ENCODE measurements at regions not wholly inside any gene's neighbourhood (a gene's known extent, or its start where the extent isn't known, plus 50 kb on each side); places are given as distances from the start of the nearest gene placed in this dataset.

GRCh38 chr4:119841361-119841760 lies 212.8 kb upstream of the PDE5A start:
- intact Hi-C loops (cut with DNase I, micrococcal nuclease): no loop called here
- ATAC-seq (no peak), DNase-seq (no peak)

GRCh38 chr4:119835613-119835910 lies 207.0 kb upstream of the PDE5A start:
- DNase-seq: no peak
- no peak for ATAC-seq
- intact Hi-C loops (cut with DNase I, micrococcal nuclease): no loop called here

DNA sequence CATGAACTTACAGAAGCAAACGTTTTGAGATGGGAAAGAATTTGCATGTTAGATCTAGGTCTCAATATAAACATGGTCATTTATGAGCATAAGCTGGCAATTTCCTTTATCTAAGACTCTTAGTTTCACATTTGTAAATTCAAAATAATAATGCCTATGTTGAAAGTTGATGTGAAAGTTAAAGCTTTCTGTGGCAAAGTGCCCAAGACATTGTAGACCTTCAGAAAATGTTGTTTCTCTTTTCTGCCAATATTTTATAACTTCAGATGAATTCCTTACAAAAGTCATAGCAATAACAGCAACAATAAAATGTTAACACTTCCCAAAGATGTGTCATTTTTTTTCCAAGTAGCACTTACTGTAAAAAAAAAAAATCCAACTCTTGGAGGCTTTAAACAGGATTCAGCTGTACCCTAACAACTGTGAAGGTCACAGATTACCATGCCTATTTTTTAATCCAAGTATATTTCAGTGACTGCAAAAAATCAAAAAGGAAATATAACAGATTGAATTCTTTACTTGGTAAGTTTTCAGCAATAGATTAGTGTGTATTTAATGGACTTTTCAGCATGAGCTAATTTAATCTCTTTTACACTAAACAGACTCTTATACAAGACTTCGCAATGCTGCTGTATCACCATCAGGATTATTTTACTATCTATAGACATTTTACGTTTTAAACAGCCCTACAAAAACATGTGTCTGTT lies 206.5 kb upstream of the PDE5A start:
- no peak for ATAC-seq
- DNase-seq: no peak
- intact Hi-C loops (cut with DNase I, micrococcal nuclease): no loop called here

DNA sequence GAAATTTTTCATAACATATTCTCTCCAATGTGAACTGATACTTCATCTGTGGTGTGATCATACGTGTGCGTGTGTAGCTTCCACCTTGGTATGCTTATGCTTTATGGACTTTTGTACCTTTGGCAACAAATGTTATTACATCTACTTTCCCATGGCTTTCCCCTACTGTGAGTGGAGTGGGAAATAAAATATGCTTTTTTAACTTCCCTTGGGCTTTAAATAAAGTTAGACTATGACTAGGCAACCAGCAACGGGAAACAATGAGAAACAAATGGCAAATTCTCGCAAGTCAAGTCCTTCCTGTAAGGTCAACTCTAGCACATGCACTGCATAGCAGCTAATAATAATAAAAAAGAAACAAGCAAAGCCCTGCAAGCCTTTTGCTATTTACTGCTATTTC lies 205.0 kb upstream of the PDE5A start:
- ATAC-seq: no peak
- intact Hi-C loops (cut with DNase I, micrococcal nuclease): no loop called here
- DNase-seq: no peak

- intact Hi-C loops (cut with DNase I, micrococcal nuclease): no loop called here
- DNase-seq (no peak), ATAC-seq (no peak)
These were observed 204.2 kb upstream of the PDE5A start for GRCh38 chr4:119832776-119833175.

GRCh38 chr4:119829326-119829725 lies 200.7 kb upstream of the PDE5A start:
- intact Hi-C loops (cut with DNase I, micrococcal nuclease): no loop called here
- no peak for ATAC-seq
- DNase-seq: no peak

- intact Hi-C loops (cut with DNase I, micrococcal nuclease): no loop called here
- ATAC-seq (no peak), DNase-seq (no peak)
These were observed 197.1 kb upstream of the PDE5A start for GRCh38 chr4:119825696-119826095.

DNA sequence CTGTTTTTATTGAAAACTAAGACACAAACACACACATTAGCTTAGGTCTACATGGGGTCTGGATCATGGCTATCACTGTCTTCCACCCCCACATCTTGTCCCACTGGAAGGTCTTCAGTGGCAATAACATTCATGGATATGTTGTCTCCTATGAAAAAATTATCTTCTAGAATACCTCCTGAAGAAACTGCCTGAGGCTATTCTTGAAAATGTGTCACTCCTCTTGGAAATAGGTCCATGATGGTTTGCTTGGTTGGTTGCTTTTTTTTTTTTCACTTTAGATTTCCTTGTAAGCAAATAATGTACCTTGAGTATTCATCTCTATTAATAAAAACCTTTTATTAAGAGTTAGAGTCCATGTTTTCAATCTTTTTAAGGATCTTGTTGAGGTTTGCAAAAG lies 195.3 kb upstream of the PDE5A start:
- no peak for DNase-seq
- intact Hi-C loops (cut with DNase I, micrococcal nuclease): no loop called here
- ATAC-seq: no peak

DNA sequence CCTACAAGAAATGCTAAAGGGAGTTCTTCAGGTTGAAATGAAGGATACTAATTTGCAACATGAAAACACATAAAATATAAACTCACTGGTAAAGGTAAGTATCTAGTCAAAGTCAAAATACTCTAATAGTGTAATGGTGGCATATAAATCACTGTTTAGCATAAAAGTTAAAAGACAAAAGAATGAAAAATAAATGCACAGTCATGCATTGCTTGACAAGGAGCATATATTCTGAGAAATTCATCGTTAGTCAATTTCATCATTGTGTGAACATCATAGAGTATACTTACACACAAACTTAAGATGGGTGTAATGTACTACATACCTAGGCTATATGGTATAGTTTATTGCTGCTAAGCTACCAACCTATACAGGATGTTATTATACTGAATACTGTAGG lies 194.4 kb upstream of the PDE5A start:
- intact Hi-C loops (cut with DNase I, micrococcal nuclease): no loop called here
- ATAC-seq: no peak
- DNase-seq: no peak

- DNase-seq: no peak
- intact Hi-C loops (cut with DNase I, micrococcal nuclease): no loop called here
These were observed 187.9 kb upstream of the PDE5A start for GRCh38 chr4:119816473-119816872.

GRCh38 chr4:119810001-119810400 lies 181.4 kb upstream of the PDE5A start:
- ATAC-seq: no peak
- DNase-seq: no peak
- intact Hi-C loops (cut with DNase I, micrococcal nuclease): no loop called here

More at GRCh38 chr4:119816473-119816872, 187.9 kb upstream of the PDE5A start:
- no peak for ATAC-seq

DNA sequence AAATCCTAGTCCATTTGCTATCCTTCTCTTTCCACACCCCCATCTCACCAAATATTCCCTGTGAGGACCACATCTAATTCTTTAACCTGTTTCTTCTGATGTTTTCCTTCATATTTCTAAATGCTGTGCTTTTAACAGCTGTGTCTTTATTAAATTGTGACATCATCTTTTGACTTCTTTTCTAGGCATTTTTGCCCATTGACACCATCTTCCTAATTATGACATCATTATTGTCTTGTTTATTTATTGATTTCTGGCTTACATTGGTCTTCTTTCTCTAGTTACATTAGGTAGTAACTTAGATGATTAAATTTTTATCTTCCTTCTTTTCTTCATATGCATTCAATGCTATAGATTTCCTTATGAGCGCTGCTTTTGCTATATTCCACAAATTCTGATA lies 175.8 kb upstream of the PDE5A start:
- no peak for ATAC-seq

GRCh38 chr4:119797238-119797894 lies 168.8 kb upstream of the PDE5A start:
- no peak for DNase-seq
- ATAC-seq: no peak
- intact Hi-C loops (cut with DNase I, micrococcal nuclease): no loop called here

More for the DNA sequence above, 175.8 kb upstream of the PDE5A start:
- DNase-seq: no peak
- intact Hi-C loops (cut with DNase I, micrococcal nuclease): no loop called here

GRCh38 chr4:119795986-119796578 lies 167.5 kb upstream of the PDE5A start:
- ATAC-seq (peak; percentile 50), DNase-seq (no peak)
- intact Hi-C loops (cut with DNase I, micrococcal nuclease): no loop called here

DNA sequence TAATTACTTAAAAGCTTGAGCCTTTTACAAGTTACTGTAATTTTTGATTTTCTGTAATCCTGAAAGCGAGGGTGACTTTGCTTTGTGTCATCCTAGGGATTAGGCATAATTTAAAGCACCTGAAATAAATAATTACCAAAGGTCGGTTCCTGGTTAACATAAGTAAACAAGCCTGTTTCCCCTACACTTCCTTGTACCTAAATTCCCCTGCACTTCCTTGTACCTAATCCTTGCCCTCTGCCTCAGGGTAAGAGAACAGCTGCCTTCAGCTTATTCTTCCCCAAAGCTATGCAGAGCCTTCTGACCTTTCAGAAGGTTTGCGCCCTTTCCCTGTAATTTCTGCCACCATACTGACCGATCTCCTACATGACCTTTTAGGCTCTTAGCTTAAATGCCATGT lies 166.1 kb upstream of the PDE5A start:
- intact Hi-C loops (cut with DNase I, micrococcal nuclease): no loop called here
- DNase-seq (no peak), ATAC-seq (peak; percentile 95)

DNA sequence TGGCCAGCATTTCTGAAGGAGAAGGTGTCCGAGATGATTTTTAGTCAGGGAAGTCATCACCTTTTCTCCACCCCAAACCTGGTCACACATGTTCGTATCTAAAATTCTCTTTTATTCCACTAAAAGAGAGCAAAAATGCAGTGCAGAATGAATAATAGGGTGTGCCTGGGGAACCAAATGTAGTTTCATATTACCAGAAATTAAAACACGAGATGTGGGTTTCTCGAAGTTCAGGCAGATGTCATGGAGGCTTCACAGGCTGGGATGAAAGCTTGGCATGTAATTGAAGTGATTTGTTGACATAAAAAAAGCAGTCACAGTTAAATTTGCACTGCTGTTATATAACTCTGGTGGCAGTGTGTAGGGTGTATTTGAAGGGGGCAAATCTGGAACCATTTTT lies 165.5 kb upstream of the PDE5A start:
- peak; percentile 35 for ATAC-seq
- intact Hi-C loops (cut with DNase I, micrococcal nuclease): no loop called here
- no peak for DNase-seq

DNA sequence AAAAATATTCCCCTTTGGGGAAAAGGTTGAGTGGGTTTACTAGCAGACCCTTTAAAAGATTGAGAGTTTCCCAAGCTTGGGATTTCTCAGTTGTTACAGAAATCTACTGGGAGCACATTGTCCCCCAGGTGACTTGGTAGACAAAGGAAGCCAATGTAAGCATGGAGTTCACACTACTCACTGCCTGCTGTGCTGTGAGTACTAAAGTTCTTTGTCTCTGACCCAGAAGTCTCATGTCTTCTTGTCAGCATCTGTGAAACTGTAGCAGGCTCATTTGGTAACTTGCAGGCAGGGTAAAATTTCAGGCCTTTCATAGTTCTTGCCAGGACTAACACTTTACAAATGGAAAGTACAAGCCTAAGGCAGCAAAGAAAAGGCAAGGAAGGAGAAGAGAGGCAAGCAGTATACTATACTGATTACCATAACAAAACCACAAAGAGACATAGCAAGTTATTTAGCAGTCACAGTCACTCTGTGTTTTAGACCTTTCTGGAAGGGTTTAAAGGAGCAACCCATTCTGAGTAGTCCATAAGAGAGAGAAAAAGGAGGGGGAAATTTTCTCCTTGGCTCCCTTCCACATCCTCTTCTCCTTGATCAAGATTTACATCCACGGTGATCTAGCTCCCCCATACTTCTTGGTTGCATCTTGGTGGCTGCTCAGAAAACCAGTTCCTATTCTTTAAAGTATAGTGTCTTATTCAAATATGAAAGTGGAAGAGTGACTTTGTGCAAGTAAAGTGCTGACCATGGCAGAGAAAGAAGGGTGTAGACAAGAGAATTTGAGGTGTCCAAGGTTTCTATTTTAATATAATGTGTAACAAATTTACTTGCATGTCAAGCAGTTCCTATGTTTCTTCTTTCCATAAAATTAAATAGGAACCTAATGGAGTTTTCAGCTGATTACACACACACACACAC lies 160.0 kb upstream of the PDE5A start:
- intact Hi-C loops (cut with DNase I, micrococcal nuclease): no loop called here
- DNase-seq (no peak), ATAC-seq (no peak)

GRCh38 chr4:119785963-119786362 lies 157.4 kb upstream of the PDE5A start:
- intact Hi-C loops (cut with DNase I, micrococcal nuclease): no loop called here
- peak; percentile 52 for ATAC-seq

DNA sequence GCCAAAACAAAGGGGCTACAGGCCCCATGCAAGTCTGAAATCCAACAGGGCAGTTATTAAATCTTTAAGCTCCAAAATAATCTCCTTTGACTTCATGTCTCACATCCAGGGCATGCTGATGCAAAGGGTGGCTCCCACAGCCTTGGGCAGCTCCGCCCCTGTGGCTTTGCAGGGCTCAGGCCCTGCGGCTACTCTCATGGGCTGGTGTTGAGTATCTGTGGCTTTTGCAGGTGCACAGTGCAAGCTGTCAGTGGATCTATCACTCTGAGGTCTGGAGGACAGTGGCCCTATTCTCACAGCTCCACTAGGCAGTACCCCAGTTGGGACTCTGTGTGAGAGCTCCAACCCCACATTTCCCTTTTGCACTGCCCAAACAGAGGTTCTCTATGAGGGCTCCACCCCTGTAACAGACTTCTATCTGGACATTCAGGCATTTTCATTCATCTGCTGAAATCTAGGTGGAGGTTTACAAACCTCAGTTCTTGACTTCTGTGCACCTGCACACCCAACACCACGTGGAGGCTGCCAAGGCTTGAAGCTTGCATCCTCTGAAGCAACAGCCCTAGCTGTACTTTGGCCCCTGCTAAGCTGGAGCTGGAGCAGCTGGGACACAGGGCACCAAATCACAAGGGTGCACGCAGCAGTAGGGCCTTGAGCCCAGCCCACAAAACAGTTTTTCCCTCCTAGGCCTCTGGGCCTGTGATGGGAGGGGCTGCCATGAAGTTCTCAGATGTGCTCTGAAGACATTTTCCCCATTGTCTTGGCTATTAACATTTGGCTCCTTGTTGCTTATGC lies 154.8 kb upstream of the PDE5A start:
- intact Hi-C loops (cut with DNase I, micrococcal nuclease): no loop called here
- ATAC-seq (peak; percentile 44), DNase-seq (peak in 1 of 2 donors; percentile 25)

More at GRCh38 chr4:119785963-119786362, 157.4 kb upstream of the PDE5A start:
- peak in 1 of 2 donors; percentile 57 for DNase-seq

All from left colon (tissue), 2 donors.